Skeletal muscle cell (primary cell): ENCODE measurements at regions not wholly inside any gene's neighbourhood (a gene's known extent, or its start where the extent isn't known, plus 50 kb on each side); places are given as distances from the start of the nearest gene placed in this dataset.
"Not testable (repeated sequence)": the region's sequence is repeated elsewhere in the genome, so short reads cannot be mapped to it uniquely, and the experiment has no call there.

Experiments used
- DNase-seq: peaks from one replicate; pipeline ENCODE4 v3.0.0-alpha.2; 2010; ENCODE audit warnings: low read depth
- H3K4me3 ChIP-seq: 2 replicates; pipeline ENCODE4 v1.5.1; 2011; ENCODE audit warnings: low read depth, mild to moderate bottlenecking, control low read depth, low read length, moderate library complexity

- DNase-seq = no peak
- H3K4me3 ChIP-seq = no peak overlapping the region
Measured at GRCh38 chr10:2067015-2067414, 329.7 kb upstream of the ADARB2 start.

GRCh38 chr10:2054728-2055127 lies 317.4 kb upstream of the ADARB2 start:
- H3K4me3 ChIP-seq = no peak overlapping the region
- no peak for DNase-seq

- H3K4me3 ChIP-seq = no peak overlapping the region
- no peak for DNase-seq
Measured at GRCh38 chr10:2053805-2054204, 316.5 kb upstream of the ADARB2 start.

- no peak for DNase-seq
Measured at GRCh38 chr10:2051108-2051507, 313.8 kb upstream of the ADARB2 start.

GRCh38 chr10:2049560-2049959 lies 312.2 kb upstream of the ADARB2 start:
- no peak for DNase-seq
- no peak overlapping the region for H3K4me3 ChIP-seq

More at GRCh38 chr10:2051108-2051507, 313.8 kb upstream of the ADARB2 start:
- H3K4me3 ChIP-seq = no peak overlapping the region

- no peak for DNase-seq
- no peak overlapping the region for H3K4me3 ChIP-seq
Measured at GRCh38 chr10:2048337-2048973, 311.1 kb upstream of the ADARB2 start.

- no peak for DNase-seq
- no peak overlapping the region for H3K4me3 ChIP-seq
Measured at GRCh38 chr10:2047679-2048078, 310.4 kb upstream of the ADARB2 start.

GRCh38 chr10:2043379-2043778 lies 306.1 kb upstream of the ADARB2 start:
- DNase-seq = no peak
- H3K4me3 ChIP-seq = no peak overlapping the region

- DNase-seq = no peak
- H3K4me3 ChIP-seq = no peak overlapping the region
Measured at GRCh38 chr10:2038036-2038435, 300.7 kb upstream of the ADARB2 start.

GRCh38 chr10:2037246-2037645 lies 299.9 kb upstream of the ADARB2 start:
- DNase-seq = no peak
- H3K4me3 ChIP-seq = no peak overlapping the region

GRCh38 chr10:2036209-2036608 lies 298.9 kb upstream of the ADARB2 start:
- H3K4me3 ChIP-seq = no peak overlapping the region
- DNase-seq = no peak

- no peak overlapping the region for H3K4me3 ChIP-seq
- DNase-seq = no peak
Measured at GRCh38 chr10:2030046-2030445, 292.7 kb upstream of the ADARB2 start.

GRCh38 chr10:2026936-2027335 lies 289.6 kb upstream of the ADARB2 start:
- DNase-seq = no peak
- no peak overlapping the region for H3K4me3 ChIP-seq

- H3K4me3 ChIP-seq, DNase-seq: not testable (repeated sequence)
Measured at GRCh38 chr10:2024750-2025149, 287.4 kb upstream of the ADARB2 start.

- no peak for DNase-seq
- H3K4me3 ChIP-seq = no peak overlapping the region
Measured at GRCh38 chr10:2023687-2024086, 286.4 kb upstream of the ADARB2 start.

- DNase-seq = no peak
- no peak overlapping the region for H3K4me3 ChIP-seq
Measured at GRCh38 chr10:2022401-2022800, 285.1 kb upstream of the ADARB2 start.

- no peak for DNase-seq
Measured at GRCh38 chr10:2020836-2021235, 283.5 kb upstream of the ADARB2 start.

GRCh38 chr10:2019803-2020202 lies 282.5 kb upstream of the ADARB2 start:
- H3K4me3 ChIP-seq = no peak overlapping the region
- DNase-seq = no peak

More at GRCh38 chr10:2020836-2021235, 283.5 kb upstream of the ADARB2 start:
- no peak overlapping the region for H3K4me3 ChIP-seq

GRCh38 chr10:2019281-2019680 lies 282.0 kb upstream of the ADARB2 start:
- H3K4me3 ChIP-seq = no peak overlapping the region
- no peak for DNase-seq

GRCh38 chr10:2014541-2014940 lies 277.2 kb upstream of the ADARB2 start:
- no peak for DNase-seq
- no peak overlapping the region for H3K4me3 ChIP-seq

GRCh38 chr10:2012209-2012608 lies 274.9 kb upstream of the ADARB2 start:
- H3K4me3 ChIP-seq = no peak overlapping the region
- no peak for DNase-seq
